Stimulated activated CD4-positive, alpha-beta T cell treated with anti-CD3 and anti-CD28 coated beads, Interleukin-1b, Interleukin-23, amount 100 ng/mL, for 24 hours (primary cell): ENCODE measurements at regions not wholly inside any gene's neighbourhood (a gene's known extent, or its start where the extent isn't known, plus 50 kb on each side); places are given as distances from the start of the nearest gene placed in this dataset.

Experiments
- DNase-seq, 4 experiments: peaks; one replicate each; pipeline ENCODE4 v3.0.0-alpha.2; 2020; ENCODE audit warnings: low read depth in 4 of 4, low spot score in 1 of 4

DNA sequence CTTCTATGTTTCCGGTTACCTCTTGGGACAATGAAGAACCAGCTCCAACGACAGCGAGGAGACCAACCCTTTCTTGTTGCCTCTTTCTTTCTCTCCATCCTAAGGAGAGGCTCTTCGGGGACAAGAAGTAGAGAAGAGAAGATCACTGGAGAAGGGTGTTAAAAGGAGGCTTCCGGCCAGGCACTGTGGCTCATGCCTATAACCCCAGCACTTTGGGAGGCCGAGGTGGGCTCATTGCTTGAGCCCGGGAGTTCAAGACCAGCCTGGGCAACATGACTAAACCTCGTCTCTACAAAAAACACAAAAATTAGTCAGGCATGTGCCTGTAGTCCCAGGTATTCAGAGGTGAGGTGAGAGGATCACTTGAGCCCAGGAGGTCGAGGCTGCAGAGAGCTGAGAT, 90.8 kb upstream of the TNFAIP3 start:
- no peak for DNase-seq

DNA sequence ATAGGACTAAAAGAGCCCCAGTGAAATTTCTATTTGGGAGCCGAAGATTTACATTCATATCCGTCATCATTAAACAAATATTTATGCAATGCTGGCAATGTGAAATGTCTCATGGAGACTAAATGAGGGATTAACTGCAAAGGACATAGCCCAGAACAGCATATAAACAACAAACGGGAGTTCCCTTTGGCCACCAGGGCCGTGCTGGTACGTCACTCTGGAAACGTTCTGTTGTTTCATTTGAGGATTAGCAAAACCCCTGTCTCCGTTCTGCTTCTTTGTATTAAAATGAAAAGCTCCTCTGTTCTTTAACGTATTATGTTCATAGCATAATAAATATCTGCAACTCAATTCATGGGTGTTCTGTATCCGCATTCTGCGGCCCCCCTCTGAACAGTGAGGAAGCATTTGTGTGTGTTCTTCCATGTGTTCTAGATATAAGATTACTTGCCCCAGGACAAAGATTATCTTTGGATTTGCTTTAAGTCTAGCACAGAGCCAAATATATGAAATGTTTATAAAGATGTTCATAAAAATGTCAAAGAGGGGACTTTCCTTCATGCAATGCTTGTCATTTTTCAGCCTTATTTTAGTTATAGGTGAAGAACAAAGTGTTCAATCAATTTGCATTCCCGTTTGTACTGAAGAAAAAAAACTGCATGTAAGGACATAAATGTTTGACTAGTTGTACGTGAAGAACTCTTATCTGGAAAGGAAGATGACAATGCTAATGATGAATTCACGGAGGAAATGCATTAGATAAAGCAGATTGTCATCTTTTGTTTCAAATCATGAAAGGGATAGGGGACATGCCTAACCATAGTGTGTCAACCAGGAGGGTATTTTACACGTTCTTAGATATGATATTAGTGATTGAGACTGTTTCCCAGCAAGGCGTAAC, 90.0 kb upstream of the TNFAIP3 start:
- DNase-seq, result no peak

DNA sequence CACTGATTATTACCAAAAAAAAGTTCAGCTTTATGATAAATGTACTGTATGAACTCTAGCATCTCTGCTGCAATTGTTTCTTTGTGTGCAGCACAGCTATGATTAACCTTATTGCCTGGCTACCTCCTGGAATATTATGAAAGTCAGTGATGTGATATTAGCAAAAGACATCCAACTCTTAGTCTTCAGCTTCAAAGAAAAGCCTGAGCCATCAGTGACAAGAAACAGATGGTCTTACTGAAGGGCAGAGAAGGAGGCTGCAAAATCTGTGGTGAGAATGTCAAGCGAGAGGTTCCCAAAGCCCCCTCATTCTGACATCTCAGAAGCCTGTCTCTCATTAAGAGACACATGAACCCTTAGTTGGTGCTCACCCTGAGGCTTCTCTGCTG, 89.4 kb upstream of the TNFAIP3 start:
- DNase-seq, result no peak

DNA sequence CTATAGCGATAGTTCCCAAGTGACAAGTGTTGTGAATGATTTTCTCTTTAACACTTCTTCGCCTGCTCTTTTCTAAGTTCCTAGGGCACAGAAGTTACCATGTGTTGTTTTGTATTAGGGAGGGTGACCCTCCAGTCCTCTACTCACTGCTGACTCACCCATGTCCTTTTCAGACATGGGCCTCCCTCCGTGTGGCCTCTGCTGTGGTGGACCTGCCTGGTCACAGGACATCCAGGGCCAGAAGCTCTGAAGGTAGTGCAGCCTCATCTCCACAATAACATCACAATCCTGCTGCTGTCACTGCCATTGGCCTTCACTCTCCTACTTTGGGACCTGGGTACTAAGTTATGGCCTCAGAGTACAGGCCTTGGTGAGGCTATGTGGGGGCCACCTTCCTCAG, 87.1 kb upstream of the TNFAIP3 start:
- DNase-seq, result no peak

DNA sequence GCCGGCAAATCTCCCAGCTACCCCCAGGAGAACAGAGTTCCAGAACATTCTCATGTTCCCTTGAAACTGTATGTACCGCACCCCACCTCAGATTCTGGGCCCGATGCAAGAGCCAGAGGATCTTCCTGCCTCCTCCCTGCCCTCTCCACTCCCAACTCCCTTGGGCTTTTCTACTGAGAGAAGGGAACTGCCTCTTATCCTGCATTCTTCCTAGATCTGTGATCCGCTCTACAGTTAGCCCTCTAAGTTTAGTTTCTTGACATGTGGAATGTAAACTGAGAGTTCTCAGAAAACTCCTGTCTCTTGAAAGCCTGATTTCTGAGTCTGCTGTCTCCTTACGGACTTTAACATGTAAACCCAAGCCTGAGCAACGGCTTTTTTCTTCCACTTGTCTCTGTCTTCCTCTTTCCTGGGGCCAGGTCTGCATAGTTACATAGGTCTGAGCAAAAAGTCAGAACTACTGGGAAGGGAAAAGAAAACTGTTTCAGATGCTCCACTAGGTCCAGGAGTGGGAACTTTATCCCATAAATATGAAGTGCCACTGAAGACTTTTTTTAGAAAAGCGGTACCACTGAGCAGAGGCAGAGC, 86.5 kb upstream of the TNFAIP3 start:
- no peak for DNase-seq

DNA sequence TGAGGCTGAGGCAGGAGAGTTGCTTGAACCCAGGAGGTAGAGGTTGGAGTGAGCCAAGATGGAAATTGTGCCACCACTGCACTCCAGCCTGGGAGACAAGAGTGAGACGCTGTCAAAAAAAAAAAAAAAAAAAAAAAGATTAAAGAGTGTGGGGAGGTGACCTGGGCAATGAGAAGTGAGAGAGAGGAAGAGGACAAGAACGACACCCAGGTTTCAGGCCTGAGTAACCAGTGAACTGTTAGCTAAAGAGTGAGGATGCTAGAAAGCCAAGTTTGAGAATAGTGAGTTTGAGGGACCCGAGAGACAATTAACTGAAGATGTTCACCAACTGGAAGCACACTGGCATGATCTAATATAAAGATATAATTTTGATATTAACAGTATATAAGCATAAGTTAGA, 85.4 kb upstream of the TNFAIP3 start:
- no peak for DNase-seq

DNA sequence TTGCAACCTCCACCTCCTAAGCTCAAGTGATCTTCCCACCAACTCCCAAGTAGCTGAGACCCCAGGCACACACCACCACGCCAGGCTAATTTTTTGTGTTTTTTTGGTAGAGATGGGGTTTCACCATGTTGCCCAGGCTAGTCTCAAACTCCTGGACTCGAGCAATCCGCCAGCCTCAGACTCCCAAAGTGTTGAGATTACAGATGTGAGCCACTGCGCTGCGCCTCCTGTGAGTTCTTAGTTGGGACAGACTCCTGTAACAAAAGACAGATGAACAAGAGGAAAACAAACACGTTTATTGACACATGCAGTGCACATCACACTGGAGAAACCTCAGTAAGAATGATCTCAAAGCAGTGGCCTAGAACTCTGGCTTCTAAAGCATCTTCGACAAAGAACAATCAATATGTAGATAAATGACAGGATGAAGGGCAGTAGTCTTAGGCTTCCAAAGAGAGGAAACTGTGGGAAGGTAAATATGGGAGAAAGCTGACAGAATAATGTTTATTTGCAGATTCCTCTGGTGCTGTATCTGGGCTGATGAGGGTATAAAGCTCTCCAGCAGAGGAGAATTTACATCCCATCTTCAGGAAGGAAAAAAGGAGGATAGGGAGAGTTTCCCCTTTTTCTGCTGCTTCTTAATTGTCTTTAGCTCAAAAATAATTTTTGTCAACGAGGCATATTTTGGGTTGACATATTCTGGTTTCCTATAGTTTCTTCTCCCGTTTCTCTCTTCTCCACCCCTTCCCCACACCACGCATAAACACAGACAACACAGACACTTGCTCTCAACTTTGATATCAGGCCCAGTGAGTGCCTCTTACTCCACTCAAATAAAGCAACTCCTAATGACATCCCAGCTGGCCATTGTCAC, 84.7 kb upstream of the TNFAIP3 start:
- DNase-seq, result no peak

DNA sequence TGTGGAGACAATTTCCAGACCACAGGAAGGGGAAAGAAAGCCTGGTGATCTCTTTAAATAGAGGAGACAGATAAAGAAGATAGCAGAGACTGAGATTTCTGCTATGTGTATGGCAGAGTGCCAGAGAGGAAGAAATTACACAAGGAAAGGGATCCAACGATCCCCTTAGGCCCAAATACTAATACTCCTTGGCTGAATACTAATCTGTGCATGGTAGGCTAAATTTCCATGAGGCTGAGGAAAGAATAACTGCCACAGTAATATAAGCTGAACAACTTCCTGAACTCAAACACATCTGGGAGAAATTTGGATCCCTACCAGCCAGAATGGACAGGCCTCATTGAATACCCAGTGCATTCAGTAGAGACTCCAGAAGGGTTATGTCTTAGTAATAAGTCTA, 83.3 kb upstream of the TNFAIP3 start:
- DNase-seq, result no peak

DNA sequence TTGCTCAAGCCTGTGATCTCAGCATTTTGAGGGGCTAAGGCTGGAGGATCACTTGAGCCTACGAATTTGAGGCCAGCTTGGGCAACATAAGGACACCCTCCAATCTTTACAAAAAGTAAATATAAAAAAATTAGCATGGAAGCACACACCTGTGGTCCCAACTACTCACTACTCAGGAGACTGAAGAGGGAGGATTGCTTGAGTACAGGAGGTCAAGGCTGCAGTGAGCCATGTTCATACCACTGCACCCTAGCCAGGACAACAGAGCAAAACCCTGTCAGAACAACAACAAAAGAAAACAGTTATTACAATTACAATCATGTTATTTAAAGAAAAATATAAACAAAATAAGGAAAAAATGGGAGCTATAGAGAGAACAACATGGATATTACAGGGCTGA, 82.5 kb upstream of the TNFAIP3 start:
- no peak for DNase-seq

DNA sequence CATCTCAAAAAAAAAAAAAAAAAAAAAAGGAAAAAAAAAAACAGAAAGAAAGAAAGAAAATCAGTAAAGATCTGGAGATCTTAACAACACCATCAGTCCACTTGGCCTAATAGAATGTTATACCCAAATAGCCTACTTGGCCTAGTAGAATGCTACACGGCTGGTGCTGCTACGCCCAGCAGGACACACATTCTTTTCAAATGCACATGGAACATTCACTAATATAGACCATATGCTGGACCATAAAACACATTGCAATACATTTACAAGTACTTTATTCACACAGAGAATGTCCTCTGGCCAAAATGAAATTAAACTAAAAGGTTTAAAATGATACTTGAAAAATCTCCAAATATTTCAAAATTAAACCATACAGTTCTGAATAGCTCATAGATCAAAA, 80.0 kb upstream of the TNFAIP3 start:
- DNase-seq, result no peak

DNA sequence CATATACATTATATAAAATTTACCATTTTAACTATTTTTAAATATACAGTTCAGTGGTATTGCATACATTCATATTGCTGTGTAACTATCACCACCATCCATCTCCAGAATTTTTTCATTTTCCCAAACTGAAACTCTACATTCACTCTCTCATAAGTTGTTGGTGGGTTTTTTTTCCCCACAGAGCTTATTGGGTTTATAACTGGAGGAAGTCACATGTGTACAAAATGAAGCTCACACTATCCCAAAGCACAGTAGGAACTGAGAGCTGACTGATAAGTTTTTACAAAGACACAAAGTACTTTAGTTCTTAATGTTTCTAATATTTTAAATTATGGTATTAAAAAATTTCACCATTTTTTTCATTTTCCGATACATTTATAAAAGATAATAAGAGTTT, 78.8 kb upstream of the TNFAIP3 start:
- no peak for DNase-seq

DNA sequence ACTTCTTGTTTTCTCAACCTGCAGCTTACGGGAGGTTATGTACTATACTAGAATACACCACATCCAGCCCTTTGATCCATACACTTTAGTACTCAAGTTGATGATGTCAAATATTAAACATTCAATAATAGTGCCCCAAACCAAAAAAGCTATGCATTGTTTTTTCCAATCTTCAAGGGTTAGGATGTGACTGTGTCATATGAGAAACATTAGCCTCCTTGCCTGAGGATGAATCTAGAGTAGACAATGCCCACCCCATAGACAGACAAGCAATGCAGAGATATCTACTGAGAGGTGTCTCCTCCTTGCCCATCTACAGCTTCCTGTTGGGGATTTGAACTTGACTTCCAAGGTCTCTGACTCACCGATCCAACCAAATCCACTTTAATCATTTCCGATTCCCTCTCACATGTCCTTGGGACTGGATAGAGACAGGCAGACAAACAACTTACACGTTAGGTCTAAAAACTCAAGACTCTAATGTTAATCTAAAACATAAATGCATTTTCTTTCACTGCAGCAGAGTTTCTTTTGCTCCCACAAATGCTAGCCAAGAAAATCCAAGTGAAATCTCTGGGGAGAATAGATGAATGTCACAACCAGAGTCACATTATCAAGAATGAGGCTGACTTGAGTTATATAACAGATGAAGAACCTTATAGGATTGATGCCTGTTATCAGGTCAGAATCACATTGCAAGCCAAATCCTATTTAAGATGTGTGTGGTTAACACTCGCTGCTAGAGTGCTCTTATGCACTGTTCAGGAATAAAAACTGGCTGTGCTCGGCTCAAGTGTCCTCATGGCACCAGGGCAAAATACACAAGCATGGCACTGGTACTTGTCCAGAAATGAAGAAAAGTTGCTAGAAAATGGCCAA, 75.5 kb upstream of the TNFAIP3 start:
- DNase-seq, result no peak

DNA sequence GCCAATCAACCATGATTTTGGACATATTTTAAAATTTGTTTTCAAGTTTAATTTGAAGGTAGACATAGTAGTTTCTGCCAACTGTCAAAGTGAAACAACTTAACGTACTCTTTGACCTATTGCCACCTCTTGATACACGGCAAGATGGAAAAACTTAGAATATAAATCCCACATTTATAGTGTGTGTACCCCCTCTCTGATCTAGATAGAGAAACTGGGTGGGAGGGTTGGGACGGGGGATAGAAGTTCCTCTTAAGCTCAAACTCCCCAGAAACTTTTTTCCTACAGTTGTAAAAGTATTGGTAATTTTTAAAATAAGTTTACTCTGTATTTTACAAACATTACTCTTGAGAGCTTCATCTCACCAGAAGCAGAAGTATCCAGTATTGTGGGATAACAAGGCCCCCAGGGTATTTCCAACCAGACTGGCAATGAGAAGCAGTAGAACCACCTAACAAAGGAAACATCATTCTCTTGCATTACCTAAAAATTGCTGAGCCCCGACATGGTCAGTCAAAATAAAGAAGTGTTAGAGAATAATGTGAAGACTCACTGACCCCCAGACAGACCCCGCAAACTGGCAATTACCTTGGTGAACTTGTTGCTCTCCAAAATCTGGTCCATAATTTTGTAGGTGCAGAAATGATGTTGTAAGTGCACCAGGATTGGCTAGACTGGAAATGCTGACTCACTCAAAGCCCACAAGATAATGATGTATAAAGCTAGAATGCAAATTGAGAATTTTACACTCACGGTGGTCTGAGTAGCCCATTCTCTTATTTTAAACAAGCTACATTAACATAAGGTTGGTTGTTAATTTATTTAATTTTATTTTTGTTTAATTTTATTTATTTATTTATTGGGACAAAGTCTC, 74.7 kb upstream of the TNFAIP3 start:
- no peak for DNase-seq

DNA sequence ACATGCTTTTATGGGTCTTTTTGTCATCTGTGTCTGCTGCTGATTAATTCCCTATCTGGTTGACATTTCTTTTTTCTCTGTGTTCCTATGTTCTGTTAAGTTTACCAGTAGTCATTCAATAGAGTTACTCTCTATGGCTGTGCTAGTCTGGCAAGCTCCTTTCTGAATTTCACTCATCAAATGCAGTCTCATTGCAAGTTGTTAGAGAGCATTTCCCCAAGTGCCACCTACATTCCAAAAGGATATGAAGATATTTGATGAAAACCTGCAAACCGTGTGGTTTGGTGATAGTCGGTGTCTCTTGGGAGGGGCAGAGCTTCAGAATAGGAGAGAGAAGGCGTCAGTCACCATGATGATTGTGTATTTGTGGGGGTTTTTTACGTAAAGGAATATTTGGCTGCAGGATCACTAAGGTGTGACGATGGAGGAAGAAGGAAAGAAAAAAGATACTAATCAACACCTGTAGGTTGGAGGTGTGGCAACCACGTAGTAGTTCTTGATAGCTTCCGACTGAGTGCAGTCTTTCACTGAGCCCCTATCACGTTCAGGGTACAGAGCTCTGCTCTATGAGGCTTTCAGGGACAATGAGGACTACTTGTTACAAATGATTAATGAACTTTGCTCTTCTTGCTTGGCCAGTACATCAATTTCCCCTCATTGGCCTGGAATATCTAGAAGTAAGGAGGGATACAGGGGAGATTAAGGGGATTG, 73.1 kb upstream of the TNFAIP3 start:
- no peak for DNase-seq

DNA sequence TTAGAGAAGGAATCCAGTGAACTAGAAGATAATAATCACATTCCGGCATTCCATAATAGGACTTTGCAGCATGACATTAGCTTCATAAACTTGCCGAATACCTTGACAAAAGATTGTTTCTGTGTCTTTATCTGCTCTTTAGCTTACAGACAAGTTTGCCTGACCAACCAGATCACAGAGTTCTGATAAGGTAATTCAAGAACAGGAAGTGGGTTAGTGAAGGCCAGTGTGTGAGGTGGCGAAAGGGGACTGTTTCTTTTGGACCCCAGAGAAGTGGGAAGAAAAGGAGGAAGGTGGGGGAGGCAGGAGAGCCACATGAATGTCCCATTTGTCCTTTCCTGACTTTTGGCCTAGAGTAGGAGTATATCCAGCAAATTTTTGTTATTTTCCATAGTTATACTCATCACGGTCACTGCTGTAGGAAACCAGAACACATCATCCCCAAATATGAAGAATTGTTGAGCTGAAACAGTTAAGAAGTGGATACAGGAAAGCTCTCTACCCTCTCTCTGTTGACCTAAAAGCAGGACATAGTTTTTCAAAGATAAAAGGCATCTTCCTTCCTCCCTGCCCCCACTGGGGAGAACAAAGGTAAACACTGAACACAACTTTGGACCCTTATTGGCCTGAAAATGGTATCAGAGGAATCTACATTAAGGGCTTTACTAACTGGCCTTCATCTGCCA, 72.4 kb upstream of the TNFAIP3 start:
- DNase-seq, result no peak

DNA sequence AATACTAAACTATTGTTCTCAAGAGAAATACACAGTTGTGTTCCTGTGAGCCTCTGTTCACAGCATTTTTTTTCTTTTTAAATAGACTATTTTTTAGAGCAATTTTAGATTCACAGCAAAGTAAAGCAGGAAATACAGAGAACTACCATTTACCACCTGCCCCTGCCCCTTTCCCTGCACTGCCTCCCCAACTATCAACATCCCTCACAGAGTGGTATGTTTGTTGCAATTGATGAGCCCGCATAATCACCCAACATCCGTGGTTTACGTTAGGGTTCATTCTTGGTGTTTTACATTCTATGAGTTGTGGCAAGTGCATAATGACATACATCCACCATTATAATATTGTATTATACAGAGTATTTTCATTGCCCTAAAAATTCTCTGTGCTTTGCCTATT, 71.6 kb upstream of the TNFAIP3 start:
- no peak for DNase-seq

DNA sequence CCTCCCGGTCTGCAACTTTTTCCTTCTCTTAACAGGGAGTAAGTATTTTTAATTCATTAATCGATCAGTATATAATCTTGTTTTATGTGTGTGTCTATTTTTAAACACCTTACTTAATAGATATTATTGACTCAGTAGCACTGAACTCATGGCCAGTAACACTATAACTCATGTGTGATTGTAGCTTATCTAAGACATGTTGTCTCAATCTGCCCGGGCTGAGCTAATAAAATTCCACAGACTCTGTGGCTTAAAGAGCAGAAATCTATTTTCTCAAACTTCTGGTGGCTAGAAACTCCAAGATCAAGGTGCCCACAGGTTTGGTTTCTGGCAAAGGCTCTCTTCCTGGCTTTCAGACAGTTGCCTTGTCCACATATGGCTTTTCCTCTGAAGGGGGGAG, 68.8 kb upstream of the TNFAIP3 start:
- no peak for DNase-seq

DNA sequence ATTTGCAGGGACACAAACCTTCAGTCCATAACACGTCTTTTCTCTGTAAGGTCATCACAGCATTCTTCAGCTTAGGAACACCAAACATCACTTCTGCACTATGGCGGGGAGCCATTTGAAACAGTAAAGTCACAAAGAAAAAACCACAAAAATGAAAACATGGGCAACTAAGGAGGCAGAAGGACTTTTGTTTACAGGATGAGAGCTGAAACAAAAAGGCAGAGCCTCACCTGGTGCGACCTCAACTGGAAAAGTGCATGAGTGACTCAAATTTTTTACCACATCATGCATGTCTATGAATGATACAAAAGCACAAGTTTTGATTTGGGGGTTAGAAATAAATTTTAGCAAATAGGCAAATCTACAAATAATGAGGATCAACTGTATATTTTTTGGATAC, 68.2 kb upstream of the TNFAIP3 start:
- DNase-seq, result no peak
